K562 (cell line): ENCODE measurements at regions not wholly inside any gene's neighbourhood (a gene's known extent, or its start where the extent isn't known, plus 50 kb on each side); places are given as distances from the start of the nearest gene placed in this dataset.

ENCODE experiments used
- ATAC-seq: fragments of 200-7000 bp; cut with Tn5 transposase; 3 replicates; pipeline ENCODE4 v1.9.1; 2020; ENCODE audit warnings: moderate library complexity
- BruUV-seq: library from RNA; stranded (reverse); fragments of 400-500 nt; replicated peaks from 2 replicates; lab custom pipeline; 2021; lab: Mats Ljungman, UMichigan
- CTCF ChIA-PET: fragments of 300-600 bp; formaldehyde crosslinking; extraction: SDS; loops from one replicate; lab custom pipeline; 2021; ENCODE audit warnings: low intra/inter-chr PET ratio; lab: Yijun Ruan, JAX
- POLR2A ChIA-PET: fragments of 300-600, 350-650 bp; sonication (Branson Sonifier 250); formaldehyde crosslinking; extraction: SDS; loops from one replicate; lab custom pipeline; 2021; ENCODE audit warnings: antibody characterized with exemption, inconsistent platforms; lab: Yijun Ruan, JAX
- DNase-seq, 4 experiments: peaks; one replicate each; pipeline versions ENCODE4 v3.0.0 to v3.0.0-alpha.2; 2011 to 2018; ENCODE audit warnings: low spot score in 3 of 4, mixed read lengths in 3 of 4; ENCODE audit errors: extremely low read depth in 1 of 4
- FAIRE-seq: peaks from 2 replicates; lab custom pipeline; 2011; peaks lifted over from hg19 to GRCh38; lab: Jason Lieb, UNC
- H2AFZ ChIP-seq: 2 replicates; pipeline ENCODE4 v1.6.0; 2011; ENCODE audit warnings: low read depth, low read length, control low read depth, inconsistent platforms
- H3K27ac ChIP-seq: fragments of 200-600 bp; 3 replicates; pipeline ENCODE4 v1.8.0; 2011; ENCODE audit warnings: low read depth, mild to moderate bottlenecking, control low read depth, inconsistent platforms, low read length, moderate library complexity, mixed read lengths; ENCODE audit errors: extremely low read depth
- H3K27me3 ChIP-seq, 2 experiments: fragments of 300-600 bp in 1 of 2; 2 replicates in 1 of 2; 3 replicates in 1 of 2; pipeline versions ENCODE4 v1.6.0 to v1.8.0; 2011; ENCODE audit warnings: inconsistent platforms in 2 of 2, low read length in 2 of 2, mild to moderate bottlenecking in 1 of 2, mixed read lengths in 1 of 2, moderate library complexity in 1 of 2; ENCODE audit not compliant: control insufficient read depth in 2 of 2, insufficient read depth in 2 of 2
- H3K36me3 ChIP-seq: fragments of 300-600 bp; 3 replicates; pipeline ENCODE4 v1.8.0; 2011; ENCODE audit warnings: mild to moderate bottlenecking, low read length, inconsistent platforms; ENCODE audit not compliant: control insufficient read depth, insufficient read depth
- H3K4me1 ChIP-seq, 2 experiments: fragments of 200-600 bp in 1 of 2; replicated peaks in 1 of 2; 2 replicates in 1 of 2; 3 replicates in 1 of 2; pipeline versions ENCODE4 v1.5.1 to v1.8.0; 2011; ENCODE audit warnings: inconsistent platforms in 2 of 2, low read length in 2 of 2, mild to moderate bottlenecking in 1 of 2, mixed read lengths in 1 of 2, moderate library complexity in 1 of 2; ENCODE audit not compliant: control insufficient read depth in 2 of 2, insufficient read depth in 2 of 2
- H3K4me2 ChIP-seq: 2 replicates; pipeline ENCODE4 v1.6.1; 2011; ENCODE audit warnings: low read length, control low read depth, inconsistent platforms, mixed read lengths; ENCODE audit not compliant: insufficient read depth
- H3K4me3 ChIP-seq: fragments of 200-600 bp; sonication (generic), shearing (Covaris generic); 2 replicates; pipeline ENCODE4 v1.5.1; 2016; ENCODE audit warnings: control low read depth, inconsistent platforms
- H3K79me2 ChIP-seq: fragments of 200-600 bp; 3 replicates; pipeline ENCODE4 v1.8.0; 2011; ENCODE audit warnings: low read length, inconsistent platforms; ENCODE audit not compliant: control insufficient read depth, insufficient read depth
- H3K9ac ChIP-seq, 2 experiments: 2 replicates each; pipeline versions ENCODE4 v1.6.0 to v1.6.1; 2011; ENCODE audit warnings: low read depth in 2 of 2, low read length in 2 of 2, control low read depth in 1 of 2, inconsistent platforms in 1 of 2, mild to moderate bottlenecking in 1 of 2, mixed read lengths in 1 of 2; ENCODE audit not compliant: insufficient read depth in 1 of 2
- H3K9me1 ChIP-seq: one replicate; pipeline ENCODE4 v1.6.0; 2011; ENCODE audit warnings: inconsistent platforms, mild to moderate bottlenecking, low read length, moderate library complexity; ENCODE audit not compliant: control insufficient read depth, insufficient read depth
- H3K9me3 ChIP-seq: replicated peaks from 2 replicates; pipeline ENCODE4 v1.5.1; 2011; ENCODE audit warnings: low read depth, low read length, inconsistent platforms; ENCODE audit not compliant: control insufficient read depth, insufficient read depth
- H4K20me1 ChIP-seq: replicated peaks from 2 replicates; pipeline ENCODE4 v1.6.1; 2011; ENCODE audit warnings: low read length, inconsistent platforms, mixed read lengths; ENCODE audit not compliant: control insufficient read depth, insufficient read depth
- CBX3 ChIP-seq, 2 experiments: IDR thresholded peaks; 1 replicate in 1 of 2; 2 replicates in 1 of 2; pipeline ENCODE4 v1.6.1; 2012; ENCODE audit warnings: inconsistent platforms in 2 of 2, low read length in 2 of 2, borderline replicate concordance in 1 of 2, control low read depth in 1 of 2
- CHD2 ChIP-seq: IDR thresholded peaks from 2 replicates; pipeline ENCODE4 v1.6.1; 2011; ENCODE audit warnings: low read depth, low read length
- LEF1 ChIP-seq: fragments of 450-650 bp; IDR thresholded peaks from 2 replicates; pipeline ENCODE4 v1.6.1; 2016; ENCODE audit warnings: mild to moderate bottlenecking
- NR4A1 ChIP-seq, 2 experiments: fragments of 250-450 bp in 1 of 2; fragments of 450-650 bp in 1 of 2; sonication (Bioruptor Pico) in 1 of 2; IDR thresholded peaks; 2 replicates each; pipeline versions ENCODE4 v1.4.0 to v1.6.1; 2016 to 2020; ENCODE audit warnings: mild to moderate bottlenecking in 2 of 2, missing compliant biosample characterization in 1 of 2, missing genetic modification characterization in 1 of 2, moderate library complexity in 1 of 2
- NRF1 ChIP-seq, 2 experiments: fragments of 450-650 bp; IDR thresholded peaks in 1 of 2; conservative IDR thresholded peaks in 1 of 2; 2 replicates each; pipeline ENCODE4 v1.6.1; 2014; ENCODE audit warnings: mild to moderate bottlenecking in 2 of 2
- TCF3 ChIP-seq: sonication (generic); formaldehyde crosslinking; IDR thresholded peaks from 2 replicates; pipeline ENCODE4 v1.4.0; 2020; ENCODE audit warnings: mild to moderate bottlenecking, missing genetic modification reagents
- THAP12 ChIP-seq: fragments of 250-450 bp; sonication (Bioruptor Pico); IDR thresholded peaks from 2 replicates; pipeline ENCODE4 v1.9.0; 2021; ENCODE audit warnings: mild to moderate bottlenecking, inconsistent platforms
- ZBTB40 ChIP-seq, 2 experiments: fragments of 450-650 bp in 1 of 2; sonication (generic) in 1 of 2; formaldehyde crosslinking in 1 of 2; IDR thresholded peaks; 2 replicates each; pipeline versions ENCODE4 v1.7.1 to v1.9.0; 2016 to 2022; ENCODE audit warnings: inconsistent platforms in 1 of 2, mild to moderate bottlenecking in 1 of 2, missing genetic modification reagents in 1 of 2
- ZNF282 ChIP-seq: sonication (generic); formaldehyde crosslinking; IDR thresholded peaks from 2 replicates; pipeline ENCODE4 v1.8.1; 2023; ENCODE audit warnings: missing genetic modification reagents
- WGBS: fragments of 100-300 bp; shearing (Covaris generic); methylation state at CpG from one replicate; pipeline ENCODE4 v1.1.6; 2016; ENCODE audit warnings: low coverage, mixed read lengths; ENCODE audit not compliant: insufficient coverage; ENCODE audit errors: missing lambda C conversion rate; 5-methylcytosine and 5-hydroxymethylcytosine counted together
- in situ Hi-C: fragments of 300-500 bp; cut with MboI; formaldehyde crosslinking; loops from 4 replicates; pipeline ENCODE4 v1.15.0; 2018; ENCODE audit warnings: inconsistent platforms, mixed read lengths
- intact Hi-C: fragments of 100-400 bp; cut with micrococcal nuclease; formaldehyde crosslinking; loops from 2 replicates; pipeline ENCODE4 v1.14.2; 2022

- TF ChIP-seq NR4A1 (CRISPR knock-in tag; IDR thresholded peaks at IDR 0.05): no peak
- no peak for TF ChIP-seq NR4A1 (tag; IDR thresholded peaks at IDR 0.05)
Measured at GRCh38 chr1:37420456-37420855, 53.9 kb upstream of the ZC3H12A start (continued).

GRCh38 chr1:37423810-37424209, 50.6 kb upstream of the ZC3H12A start:
- no peaks in the 10 kb centered on the region for H3K79me2 ChIP-seq
- H4K20me1 ChIP-seq: no peaks in the 10 kb centered on the region
- H3K9ac ChIP-seq: no peak overlapping the region; a peak in 1 of 4 replicates
- no TSS peak for BruUV-seq
- peak; percentile 79 for FAIRE-seq
- H2AFZ ChIP-seq: peak overlapping the region; percentile 44
- no peaks in the 10 kb centered on the region for H3K9me3 ChIP-seq
- ChIA-PET CTCF (no interaction called here), POLR2A (interaction anchor here (0.5 to 1.3 kb wide), 4 partner anchors 11 to 28 kb away, joined by 3 to 4 read pairs (median 4); no protein-coding TSS in a partner anchor)
- no peak overlapping the region for H3K27ac ChIP-seq
- intact Hi-C loops (no loop called here), in situ Hi-C loops (no loop called here)
- H3K36me3 ChIP-seq: no peaks in the 10 kb centered on the region
- peak; percentile 62 to 93 (median 72) for DNase-seq
- H3K9me1 ChIP-seq: no peaks in the 10 kb centered on the region
- peaks cover 7 to 16% of the 10 kb centered on the region in 2 experiments; a peak in 4 of 5 replicates for H3K27me3 ChIP-seq
- H3K4me2 ChIP-seq: peak overlapping the region; percentile 60
- peak; percentile 96 for ATAC-seq
- H3K4me3 ChIP-seq: peak overlapping the region; percentile 20
- H3K4me1 ChIP-seq: no peaks in the 10 kb centered on the region
- WGBS: 8% methylated on average over 9 of the region's 9 CpGs
- TF ChIP-seq LEF1: no peak
- no peak for TF ChIP-seq ZNF282 (CRISPR knock-in tag)
- 0 out of 2 replicates have a peak, but pooled peaks have one; percentile 23 for TF ChIP-seq ZBTB40 (IDR thresholded peaks at IDR 0.05)
- no peak for TF ChIP-seq ZBTB40 (CRISPR knock-in tag; IDR thresholded peaks at IDR 0.05)
- no peak for TF ChIP-seq CHD2
- 0 out of 4 replicates have a peak, but pooled peaks of 1 of the 2 experiments have one; percentile 41 for TF ChIP-seq NRF1 (conservative IDR thresholded peaks at IDR 0.05 in 1 of 2, IDR thresholded peaks at IDR 0.05 in 1 of 2)
- TF ChIP-seq THAP12 (CRISPR knock-in tag): no peak
- no peak for TF ChIP-seq TCF3 (CRISPR knock-in tag)
- peak in 1 of 2 experiments; percentile 61; a peak in 1 of 3 replicates for TF ChIP-seq CBX3 (IDR thresholded peaks at IDR 0.05; ENCODE audit: borderline replicate concordance in 1 of 2, low read length in 2 of 2)
